ENCODE measurements at regions not wholly inside any gene's neighbourhood (a gene's known extent, or its start where the extent isn't known, plus 50 kb on each side); places are given as distances from the start of the nearest gene placed in this dataset.

- Histone ChIP-seq H2AFZ (replicated peaks; ENCODE audit: low read length, poor library complexity) (no peak overlapping the region), H3K14ac (replicated peaks; ENCODE audit: low read depth, low read length) (no peak overlapping the region), H3K18ac (ENCODE audit: low read depth, low read length) (no peak overlapping the region), H3K79me1 (ENCODE audit: low read depth in 1 of 2, low read length in 2 of 2) (no peaks in the 10 kb centered on the region), H3K4ac (ENCODE audit: low read depth, low read length) (no peak overlapping the region), H3K9ac (ENCODE audit: low read depth, low read length) (no peak overlapping the region), H3K4me1 (ENCODE audit: control insufficient read depth, insufficient read depth, low read length) (no peaks in the 10 kb centered on the region), H4K20me1 (ENCODE audit: insufficient read depth, low read length) (no peaks in the 10 kb centered on the region), H4K91ac (ENCODE audit: insufficient read depth, low read depth, low read length) (no peak overlapping the region), H3K56ac (ENCODE audit: extremely low read depth, insufficient read depth, low read length) (no peak overlapping the region), H3K4me3 (ENCODE audit: insufficient read depth, low read depth, low read length) (no peak overlapping the region), H3K9me3 (ENCODE audit: control insufficient read depth, insufficient read depth, low read length) (no peaks in the 10 kb centered on the region), H3K9me1 (ENCODE audit: insufficient read depth, low read length) (no peaks in the 10 kb centered on the region), H4K8ac (ENCODE audit: low read depth in 2 of 2, low read length in 2 of 2) (no peak overlapping the region), H2BK15ac (ENCODE audit: low read depth, low read length) (no peak overlapping the region), H2AK9ac (replicated peaks; ENCODE audit: low read depth, low read length, poor library complexity) (no peak overlapping the region), H2BK120ac (ENCODE audit: low read depth, low read length) (no peak overlapping the region), H2BK20ac (ENCODE audit: low read depth, low read length) (no peak overlapping the region), H3K27ac (ENCODE audit: insufficient read depth, low read length) (no peak overlapping the region), H2BK5ac (ENCODE audit: low read depth, low read length, poor library complexity, severe bottlenecking) (no peak overlapping the region), H3K4me2 (ENCODE audit: low read depth, low read length) (no peak overlapping the region), H4K5ac (ENCODE audit: low read depth, low read length) (no peak overlapping the region), H2AK5ac (ENCODE audit: low read depth, low read length) (no peak overlapping the region), H3K36me3 (ENCODE audit: control insufficient read depth, insufficient read depth, low read length) (no peaks in the 10 kb centered on the region), H3K23ac (ENCODE audit: low read depth, low read length) (no peak overlapping the region), H3K27me3 (ENCODE audit: control insufficient read depth, insufficient read depth, low read length) (no peaks in the 10 kb centered on the region)
- TF ChIP-seq MXI1 (IDR thresholded peaks at IDR 0.05; ENCODE audit: borderline replicate concordance, low read depth, low read length), result no peak
- no peak for TF ChIP-seq RCOR1 (IDR thresholded peaks at IDR 0.05; ENCODE audit: insufficient replicate concordance, low read length)
- no peak for TF ChIP-seq CTCF (conservative IDR thresholded peaks at IDR 0.05; ENCODE audit: low read depth, low read length)
- TF ChIP-seq POLR2A (IDR thresholded peaks at IDR 0.05; ENCODE audit: low read depth, low read length), result no peak
- TF ChIP-seq CHD1 (IDR thresholded peaks at IDR 0.05; ENCODE audit: low read depth, low read length), result no peak
- TF ChIP-seq, protein P1, sequence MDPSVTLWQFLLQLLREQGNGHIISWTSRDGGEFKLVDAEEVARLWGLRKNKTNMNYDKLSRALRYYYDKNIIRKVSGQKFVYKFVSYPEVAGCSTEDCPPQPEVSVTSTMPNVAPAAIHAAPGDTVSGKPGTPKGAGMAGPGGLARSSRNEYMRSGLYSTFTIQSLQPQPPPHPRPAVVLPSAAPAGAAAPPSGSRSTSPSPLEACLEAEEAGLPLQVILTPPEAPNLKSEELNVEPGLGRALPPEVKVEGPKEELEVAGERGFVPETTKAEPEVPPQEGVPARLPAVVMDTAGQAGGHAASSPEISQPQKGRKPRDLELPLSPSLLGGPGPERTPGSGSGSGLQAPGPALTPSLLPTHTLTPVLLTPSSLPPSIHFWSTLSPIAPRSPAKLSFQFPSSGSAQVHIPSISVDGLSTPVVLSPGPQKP (IDR thresholded peaks at IDR 0.05; ENCODE audit: borderline replicate concordance, low read depth, low read length), result no peak
- no peak for TF ChIP-seq CEBPB (IDR thresholded peaks at IDR 0.05; ENCODE audit: low read depth, low read length)
- TF ChIP-seq, protein P2, sequence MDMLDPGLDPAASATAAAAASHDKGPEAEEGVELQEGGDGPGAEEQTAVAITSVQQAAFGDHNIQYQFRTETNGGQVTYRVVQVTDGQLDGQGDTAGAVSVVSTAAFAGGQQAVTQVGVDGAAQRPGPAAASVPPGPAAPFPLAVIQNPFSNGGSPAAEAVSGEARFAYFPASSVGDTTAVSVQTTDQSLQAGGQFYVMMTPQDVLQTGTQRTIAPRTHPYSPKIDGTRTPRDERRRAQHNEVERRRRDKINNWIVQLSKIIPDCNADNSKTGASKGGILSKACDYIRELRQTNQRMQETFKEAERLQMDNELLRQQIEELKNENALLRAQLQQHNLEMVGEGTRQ (IDR thresholded peaks at IDR 0.05; ENCODE audit: low read depth, low read length), result no peak
- TF ChIP-seq MAZ (IDR thresholded peaks at IDR 0.05; ENCODE audit: borderline replicate concordance, low read depth, low read length), result no peak
- TF ChIP-seq RFX5 (IDR thresholded peaks at IDR 0.05; ENCODE audit: low read depth, low read length), result no peak
- intact Hi-C loops (cut with micrococcal nuclease) (no loop called here), dilution Hi-C loops (cut with HindIII; ENCODE audit: low sequenced_read_pairs, unreplicated experiment) (no loop called here), in situ Hi-C loops (cut with MboI; ENCODE audit: low sequenced_read_pairs) (no loop called here)
- ChIA-PET POLR2A (ENCODE audit: unreplicated experiment) (no interaction called here), CTCF (no interaction called here)
- ATAC-seq (ENCODE audit: low read depth), result no peak
- BruUV-seq (replicated peaks), result no TSS peak
- no CpG with 5 or more reads among the region's 4 CpGs for WGBS, 2 experiments (ENCODE audit: extremely low coverage in 2 of 2, insufficient read length in 1 of 2)
- DNase-seq, result no peak
Measured at GRCh38 chr12:19005257-19005801, 124.2 kb upstream of the PLEKHA5 start.

All from IMR-90 (cell line).